Epithelial cell of prostate (primary cell): ENCODE measurements at regions not wholly inside any gene's neighbourhood (a gene's known extent, or its start where the extent isn't known, plus 50 kb on each side); places are given as distances from the start of the nearest gene placed in this dataset.

Experiments used
- DNase-seq: peaks from one replicate; pipeline ENCODE4 v3.0.0-alpha.2; 2011; ENCODE audit warnings: low read depth, low spot score
- H3K27ac ChIP-seq: fragments of 450-650 bp; 2 replicates; pipeline ENCODE4 v1.5.1; 2017; ENCODE audit warnings: mild to moderate bottlenecking

DNA sequence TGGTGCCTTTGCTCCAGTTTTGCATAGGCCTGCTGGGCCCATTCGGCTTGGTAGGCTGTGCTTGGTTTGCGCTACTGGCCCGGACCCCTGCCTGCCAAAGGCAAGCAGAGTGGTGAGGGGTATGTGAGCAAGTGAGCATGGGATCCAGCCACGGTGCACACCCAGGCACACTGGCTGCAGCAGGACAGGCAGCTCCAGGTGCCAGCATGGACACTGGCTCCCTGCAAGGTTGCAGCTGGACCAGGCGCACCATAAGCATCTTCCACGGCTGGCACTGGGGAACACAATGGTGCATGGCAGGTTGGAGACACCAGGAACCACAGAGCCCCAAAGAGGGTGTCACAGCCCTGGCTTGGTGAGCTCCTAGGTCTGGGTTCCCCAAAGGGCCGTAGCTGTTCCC is 693.5 kb upstream of the PTBP2 start:
- DNase-seq, result no peak
- H3K27ac ChIP-seq, result no peak overlapping the region

DNA sequence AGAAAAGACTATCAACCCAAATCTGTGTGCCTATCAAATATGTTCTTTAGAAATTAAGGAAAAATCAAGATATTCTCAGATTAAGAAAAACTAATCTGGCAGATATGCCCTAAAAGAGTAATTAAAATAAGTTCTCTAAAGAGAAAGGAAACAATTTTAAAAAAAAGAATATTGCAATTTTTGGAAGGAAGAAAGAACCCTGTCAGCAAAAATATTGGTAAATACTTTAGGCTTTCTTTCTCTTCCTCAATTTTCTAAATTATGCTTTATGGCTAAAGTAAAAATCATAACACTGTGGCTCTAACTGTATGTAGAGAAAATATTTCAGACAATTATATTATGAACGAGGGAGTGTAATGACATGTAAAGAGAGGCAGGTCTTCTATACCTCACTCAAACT is 691.3 kb upstream of the PTBP2 start:
- no peak overlapping the region for H3K27ac ChIP-seq
- no peak for DNase-seq

- H3K27ac ChIP-seq, result no peak overlapping the region
- no peak for DNase-seq
Measured at GRCh38 chr1:96034006-96034405, 687.6 kb upstream of the PTBP2 start.

DNA sequence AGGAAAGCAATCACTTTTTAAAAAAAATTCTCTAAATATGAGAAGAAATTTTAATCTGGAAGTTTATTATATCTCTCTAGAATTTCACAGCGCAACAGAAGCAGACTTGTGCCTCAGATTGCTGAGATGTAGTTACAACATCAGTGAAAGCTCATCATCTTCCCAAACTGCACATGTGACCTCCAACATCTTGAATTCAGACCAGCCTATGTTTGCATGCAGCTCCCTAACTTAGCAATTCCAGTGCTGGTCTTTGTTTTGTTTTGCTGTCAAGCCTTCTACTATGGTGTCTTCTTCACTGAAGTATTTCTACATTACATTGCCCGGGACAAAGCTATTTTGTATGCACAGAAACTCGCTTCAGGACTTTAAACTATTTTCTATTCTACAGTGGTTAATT is 684.8 kb upstream of the PTBP2 start:
- no peak overlapping the region for H3K27ac ChIP-seq
- no peak for DNase-seq

DNA sequence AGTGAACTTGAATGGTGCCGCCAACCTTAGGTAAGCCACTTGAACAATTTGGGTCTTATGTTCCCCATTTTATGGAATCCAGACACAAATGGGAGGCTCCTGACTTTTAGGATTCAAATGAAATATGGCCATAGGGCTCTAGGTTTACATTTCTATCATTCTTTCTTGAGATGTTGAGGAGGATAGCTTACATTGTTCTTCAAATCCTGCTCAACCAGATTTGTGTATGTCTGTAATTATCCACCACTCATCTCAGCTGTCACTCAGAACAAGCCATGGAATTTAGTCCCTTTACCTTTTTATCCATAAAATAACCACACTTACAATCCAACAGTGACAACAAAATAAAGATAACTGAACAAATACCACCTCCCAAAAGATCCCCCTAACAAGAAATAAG is 682.9 kb upstream of the PTBP2 start:
- no peak overlapping the region for H3K27ac ChIP-seq
- no peak for DNase-seq

DNA sequence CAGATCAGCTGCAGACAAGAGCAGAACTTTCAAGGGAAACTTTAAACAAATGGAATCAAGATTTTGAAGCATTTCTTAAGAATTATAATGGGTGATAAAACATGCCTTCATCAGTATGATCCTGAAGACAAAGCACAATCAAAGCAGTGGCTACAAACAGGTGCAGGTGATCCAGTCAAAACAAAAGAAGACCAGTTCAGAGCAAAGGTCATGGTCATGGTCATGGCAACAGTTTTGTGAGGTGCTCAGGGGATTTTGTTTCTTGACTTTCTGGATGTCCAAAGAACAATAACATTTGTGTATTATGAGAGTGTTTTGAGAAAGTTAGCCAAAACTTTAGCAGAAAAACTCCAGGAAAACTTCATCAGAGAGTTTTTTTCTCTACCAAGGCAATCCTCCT is 681.7 kb upstream of the PTBP2 start:
- DNase-seq, result no peak
- H3K27ac ChIP-seq, result no peak overlapping the region

DNA sequence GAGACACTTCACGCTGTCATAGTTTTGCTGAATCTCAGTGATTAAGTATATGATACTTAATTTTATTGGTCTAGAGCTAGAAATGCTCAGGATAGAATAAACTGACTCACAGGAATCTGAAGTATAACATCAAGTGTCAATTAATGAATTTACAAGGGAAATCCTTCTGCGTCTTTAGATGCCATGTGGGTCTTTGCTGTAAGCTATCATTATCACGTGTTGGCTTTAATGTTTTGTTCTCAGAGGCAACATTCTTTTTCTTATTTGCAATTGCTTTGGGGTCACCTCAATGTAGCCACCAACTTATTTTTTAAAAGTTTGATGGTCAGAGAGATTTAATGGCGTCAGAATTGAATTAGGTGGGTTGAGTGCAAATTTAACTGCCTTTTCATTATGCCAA is 680.1 kb upstream of the PTBP2 start:
- DNase-seq, result no peak
- H3K27ac ChIP-seq, result no peak overlapping the region

DNA sequence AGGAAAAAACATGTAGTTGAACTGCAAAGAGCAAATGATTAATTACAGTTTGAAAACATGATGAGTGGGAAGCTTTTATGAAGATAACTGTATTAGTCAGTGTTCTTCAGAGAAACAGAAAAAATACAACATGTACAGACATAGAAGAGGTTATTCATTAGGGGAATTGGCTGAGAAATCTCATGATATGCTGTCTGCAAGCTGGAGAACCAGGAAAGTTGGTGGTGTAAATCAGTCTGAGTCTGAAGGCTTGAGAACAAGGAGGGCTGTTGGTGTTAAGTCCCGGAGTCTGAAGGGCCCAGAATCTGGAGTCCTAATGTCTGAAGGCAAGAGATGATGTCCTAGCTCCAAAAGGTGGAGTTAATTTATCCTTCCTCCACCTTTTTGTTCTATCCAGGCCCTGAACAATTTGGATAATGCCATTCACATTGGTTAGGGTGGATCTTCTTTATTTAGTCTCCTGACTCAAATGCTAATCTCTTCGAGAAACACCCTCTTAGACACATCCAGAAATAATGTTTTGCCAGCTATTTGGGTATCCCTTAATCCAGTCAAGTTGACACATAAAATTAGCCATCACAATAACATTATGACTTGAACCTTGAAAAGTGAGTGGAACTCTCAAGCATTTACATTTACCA is 672.9 kb upstream of the PTBP2 start:
- DNase-seq, result no peak
- no peak overlapping the region for H3K27ac ChIP-seq

DNA sequence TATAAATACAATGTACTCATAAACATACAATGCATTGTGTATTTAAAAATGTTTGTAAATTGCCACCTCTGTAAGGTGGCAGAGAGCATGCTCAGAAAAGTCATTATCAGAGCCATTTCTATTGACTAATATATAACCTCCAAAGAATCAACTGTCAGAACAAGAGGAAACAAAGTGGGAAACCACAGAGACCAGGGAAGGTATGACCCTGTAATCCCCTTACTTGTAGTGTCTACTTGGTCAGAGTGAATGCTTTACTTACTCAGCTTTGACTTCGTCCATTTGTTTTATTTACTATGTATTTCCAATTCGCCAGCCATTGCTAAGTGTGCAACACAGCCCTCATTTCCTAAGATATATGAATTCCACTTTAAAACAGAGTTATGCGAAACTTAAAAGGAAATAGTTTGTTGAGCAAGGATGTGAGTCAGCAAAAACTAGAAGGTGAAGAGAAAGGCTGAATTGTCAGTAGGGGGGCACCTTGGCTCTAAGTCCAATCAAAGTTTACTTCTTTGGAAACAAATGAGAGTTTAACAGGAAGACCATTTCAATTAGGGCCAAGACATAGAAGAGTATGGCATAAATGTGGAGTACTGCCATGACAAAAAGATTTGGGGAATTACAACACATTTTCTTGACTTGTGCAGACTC is 671.7 kb upstream of the PTBP2 start:
- no peak for DNase-seq

DNA sequence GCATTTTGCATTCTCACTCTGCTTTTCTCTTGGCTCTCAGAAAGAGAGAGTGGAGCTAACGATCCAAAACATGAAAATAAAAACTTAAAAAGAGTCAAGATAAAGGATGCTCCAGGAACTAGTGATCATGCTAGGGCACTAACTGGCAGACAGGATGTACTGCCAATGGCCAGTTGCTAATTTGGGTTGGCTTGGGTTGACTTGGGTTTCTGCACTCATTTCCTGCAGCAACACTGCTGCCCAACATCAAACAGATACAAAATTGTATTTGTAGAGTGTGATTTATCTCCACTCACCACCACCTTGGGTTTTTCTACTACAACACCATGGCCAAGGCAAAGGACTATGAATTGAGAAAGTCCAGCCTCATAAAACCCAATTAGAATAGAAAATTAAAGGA is 662.3 kb upstream of the PTBP2 start:
- H3K27ac ChIP-seq, result no peak overlapping the region
- DNase-seq, result no peak

More for the DNA sequence above, 671.7 kb upstream of the PTBP2 start:
- no peak overlapping the region for H3K27ac ChIP-seq

DNA sequence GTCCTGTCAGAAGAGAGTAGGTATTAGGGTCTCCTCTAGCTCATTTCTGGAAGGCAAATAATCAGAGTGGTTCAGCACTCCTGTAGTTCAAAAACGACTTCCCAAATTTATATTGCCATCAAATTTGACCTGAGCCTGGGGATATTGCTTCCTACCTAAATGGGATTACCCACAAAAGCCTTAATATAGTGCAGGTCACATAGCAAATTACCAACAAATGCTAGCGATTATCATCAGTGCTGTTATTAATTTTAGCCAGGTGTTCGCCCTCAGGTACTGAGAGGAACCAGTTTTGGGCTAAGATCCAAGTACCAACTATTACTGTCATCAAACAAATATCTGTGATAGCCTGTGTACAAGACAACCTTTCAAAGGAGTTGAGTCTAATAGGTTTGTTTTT is 661.8 kb upstream of the PTBP2 start:
- H3K27ac ChIP-seq, result no peak overlapping the region
- no peak for DNase-seq

DNA sequence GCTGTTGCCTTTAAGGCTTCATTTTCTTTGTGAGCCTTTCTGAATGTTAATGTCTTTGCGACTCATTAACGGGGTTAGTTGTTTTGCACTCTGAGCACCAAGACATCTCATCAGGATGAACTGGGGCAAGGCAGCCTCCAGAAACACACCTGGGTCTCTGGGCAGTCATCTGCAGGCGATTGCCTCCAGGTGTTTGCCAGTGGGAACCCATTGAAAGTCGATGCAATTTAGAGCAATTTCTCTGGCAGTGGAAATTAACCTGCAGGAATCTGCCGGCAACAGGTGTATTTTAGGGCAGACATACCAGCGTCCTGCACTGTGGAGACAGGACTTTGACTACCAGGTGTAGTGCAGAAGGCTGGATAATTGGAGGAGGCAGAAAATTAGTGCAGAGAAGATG is 661.0 kb upstream of the PTBP2 start:
- no peak for DNase-seq
- H3K27ac ChIP-seq, result no peak overlapping the region

- DNase-seq, result no peak
- H3K27ac ChIP-seq, result no peak overlapping the region
Measured at GRCh38 chr1:96072021-96072420, 649.6 kb upstream of the PTBP2 start.

GRCh38 chr1:96073100-96073499 is 648.5 kb upstream of the PTBP2 start:
- H3K27ac ChIP-seq, result no peak overlapping the region
- DNase-seq, result no peak

GRCh38 chr1:96074422-96074821 is 647.2 kb upstream of the PTBP2 start:
- DNase-seq, result no peak
- no peak overlapping the region for H3K27ac ChIP-seq

DNA sequence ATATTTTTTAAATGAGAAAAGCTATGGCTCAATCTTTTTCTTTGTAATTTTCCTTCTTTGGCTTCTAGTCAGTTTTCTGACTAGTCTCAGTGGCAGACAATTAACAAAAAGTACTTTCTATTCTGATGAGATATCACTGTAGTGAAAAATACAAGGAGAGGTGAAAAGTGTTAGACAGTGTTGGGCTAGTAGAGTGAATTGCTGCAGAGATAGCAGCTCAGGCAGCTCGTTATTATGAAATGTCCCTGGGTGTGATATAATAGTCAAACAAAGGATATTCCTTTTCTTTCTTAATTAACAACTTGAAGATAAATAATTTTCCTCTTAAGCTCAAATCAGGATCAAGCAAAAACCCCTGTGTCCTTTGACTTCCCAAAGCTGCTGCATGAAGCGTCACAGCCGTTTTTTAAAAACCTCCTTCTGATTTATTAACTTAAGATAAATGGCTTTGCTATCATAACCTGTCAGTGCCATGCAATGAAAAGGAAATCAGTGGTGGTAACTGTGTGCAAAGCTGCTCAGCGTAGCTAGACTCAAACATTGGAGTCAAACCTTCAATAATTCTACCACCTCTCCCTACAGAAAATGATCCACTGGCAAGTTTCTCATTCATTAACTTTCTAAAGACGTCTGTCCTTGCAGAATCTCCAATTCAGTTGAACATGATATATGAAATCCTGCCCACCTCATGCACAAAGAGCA is 646.6 kb upstream of the PTBP2 start:
- DNase-seq, result no peak
- no peak overlapping the region for H3K27ac ChIP-seq

- DNase-seq, result no peak
- H3K27ac ChIP-seq, result no peak overlapping the region
Measured at GRCh38 chr1:96075704-96076455, 645.7 kb upstream of the PTBP2 start.

- H3K27ac ChIP-seq, result no peak overlapping the region
- no peak for DNase-seq
Measured at GRCh38 chr1:96076589-96076988, 645.0 kb upstream of the PTBP2 start.

DNA sequence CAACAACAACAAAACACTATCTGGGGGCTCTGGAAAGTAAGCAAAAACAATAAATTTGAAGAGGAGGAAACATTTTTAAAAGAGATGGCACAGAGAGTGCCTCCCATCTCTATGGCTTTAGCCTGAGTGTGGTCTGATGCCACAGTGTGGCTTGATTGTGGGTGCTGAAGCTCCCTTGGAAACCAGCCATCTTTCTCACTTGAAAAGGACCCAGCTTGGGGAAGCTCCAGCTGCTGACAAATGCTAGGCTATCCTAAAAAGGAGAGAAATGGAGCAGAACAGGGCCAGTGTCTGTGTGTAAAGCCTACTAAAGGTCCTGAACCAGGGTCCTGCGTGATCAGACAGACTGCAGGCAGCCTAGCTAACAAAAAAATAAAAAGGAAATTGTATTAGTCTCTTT is 642.0 kb upstream of the PTBP2 start:
- no peak overlapping the region for H3K27ac ChIP-seq
- DNase-seq, result no peak

DNA sequence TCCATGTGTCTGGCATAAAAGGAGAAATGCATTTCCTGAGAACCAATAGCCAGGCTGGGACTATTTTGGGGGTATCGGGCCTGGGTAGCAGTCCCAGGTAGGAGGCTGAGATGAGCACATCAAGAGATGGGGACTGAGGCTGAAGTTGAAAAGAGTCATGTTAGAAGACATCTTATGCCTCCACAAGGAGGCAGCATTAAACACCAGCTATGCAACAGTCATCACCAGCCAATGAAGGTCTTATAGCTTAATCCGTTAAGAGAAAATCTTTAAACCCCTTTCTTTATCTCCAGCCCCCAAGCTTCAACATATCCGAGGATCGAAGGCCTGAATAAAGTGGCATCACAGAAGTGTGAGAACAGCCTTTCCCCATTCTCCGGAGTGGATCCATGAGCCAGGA is 640.7 kb upstream of the PTBP2 start:
- no peak for DNase-seq
- H3K27ac ChIP-seq, result no peak overlapping the region

DNA sequence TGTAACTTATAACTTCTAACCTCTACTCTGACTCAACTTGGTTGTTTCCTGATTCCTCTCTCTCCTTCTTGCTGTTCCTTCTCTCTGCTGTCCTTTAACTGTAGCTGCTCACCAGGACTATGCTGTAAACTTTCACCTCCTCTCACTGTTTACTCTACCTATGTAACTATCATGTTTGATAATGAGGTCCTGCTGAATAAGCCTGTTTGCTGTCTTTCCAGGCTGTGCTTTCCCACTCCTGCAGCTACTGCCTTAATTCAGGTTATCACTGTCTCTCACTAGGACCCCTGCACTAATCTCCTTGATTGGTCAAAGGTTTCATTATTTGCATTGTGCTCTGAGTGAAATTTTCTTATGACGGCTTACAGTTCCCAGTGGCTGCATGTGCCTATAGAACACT is 633.9 kb upstream of the PTBP2 start:
- no peak for DNase-seq
- no peak overlapping the region for H3K27ac ChIP-seq
